ENCODE measurements at regions not wholly inside any gene's neighbourhood (a gene's known extent, or its start where the extent isn't known, plus 50 kb on each side); places are given as distances from the start of the nearest gene placed in this dataset.

GRCh38 chr2:42931146-42931817, 138.9 kb upstream of the HAAO start:
- no peak overlapping the region for H3K4me3 ChIP-seq
- H3K27me3 ChIP-seq, result no peaks in the 10 kb centered on the region
- H3K27ac ChIP-seq, result peak overlapping the region; percentile 70 to 97
- no peaks in the 10 kb centered on the region for H3K36me3 ChIP-seq
- peak in 2 of 3 experiments; percentile 21 to 26 for TF ChIP-seq CTCF (IDR thresholded peaks at IDR 0.05)
- H3K9me3 ChIP-seq, result no peaks in the 10 kb centered on the region
- DNase-seq (ENCODE audit: low spot score in 2 of 2), result no peak
- intact Hi-C loops (cut with DNase I), result no loop called here
- peaks cover 20 to 76% of the 10 kb centered on the region in 2 donors for H3K4me1 ChIP-seq

GRCh38 chr2:42930025-42930581, 137.7 kb upstream of the HAAO start:
- intact Hi-C loops (cut with DNase I), result no loop called here
- Histone ChIP-seq H3K4me1 (peaks cover 30 to 87% of the 10 kb centered on the region in 2 donors), H3K4me3 (no peak overlapping the region), H3K9me3 (no peaks in the 10 kb centered on the region), H3K27ac (peak overlapping the region; percentile 97 to 98), H3K27me3 (no peaks in the 10 kb centered on the region), H3K36me3 (no peaks in the 10 kb centered on the region)
- no peak for TF ChIP-seq CTCF (IDR thresholded peaks at IDR 0.05)
- DNase-seq (ENCODE audit: low spot score in 2 of 2), result no peak

- intact Hi-C loops (cut with DNase I), result loop anchor here (5.0 kb wide), 1 partner anchor 62 kb away; no protein-coding TSS in a partner anchor
- Histone ChIP-seq H3K27me3 (no peaks in the 10 kb centered on the region), H3K9me3 (no peaks in the 10 kb centered on the region), H3K27ac (peak overlapping the region; percentile 97 to 98), H3K36me3 (no peaks in the 10 kb centered on the region), H3K4me3 (no peak overlapping the region), H3K4me1 (peaks cover 33 to 92% of the 10 kb centered on the region in 2 donors)
- DNase-seq (ENCODE audit: low spot score in 2 of 2), result no peak
- TF ChIP-seq CTCF (IDR thresholded peaks at IDR 0.05), result no peak
Observed at GRCh38 chr2:42929546-42930024, 137.2 kb upstream of the HAAO start.

GRCh38 chr2:42928692-42929545, 136.5 kb upstream of the HAAO start:
- peak overlapping the region; percentile 97 to 98 for H3K27ac ChIP-seq
- no peak overlapping the region for H3K4me3 ChIP-seq
- H3K9me3 ChIP-seq, result no peaks in the 10 kb centered on the region
- H3K36me3 ChIP-seq, result no peaks in the 10 kb centered on the region
- intact Hi-C loops (cut with DNase I), result loop anchor here (5.0 kb wide), 1 partner anchor 62 kb away; no protein-coding TSS in a partner anchor
- TF ChIP-seq CTCF (IDR thresholded peaks at IDR 0.05), result peak in 2 of 3 experiments; percentile 8 to 21
- H3K27me3 ChIP-seq, result no peaks in the 10 kb centered on the region
- H3K4me1 ChIP-seq, result peaks cover 38 to 95% of the 10 kb centered on the region in 2 donors
- DNase-seq (ENCODE audit: low spot score in 2 of 2), result no peak

- Histone ChIP-seq H3K4me3 (no peak overlapping the region), H3K9me3 (no peaks in the 10 kb centered on the region), H3K36me3 (no peaks in the 10 kb centered on the region), H3K27ac (peak overlapping the region; percentile 97 to 98), H3K27me3 (no peaks in the 10 kb centered on the region), H3K4me1 (peaks cover 41 to 97% of the 10 kb centered on the region in 2 donors)
- intact Hi-C loops (cut with DNase I), result loop anchor here (5.0 kb wide), 1 partner anchor 61 kb away; no protein-coding TSS in a partner anchor
- no peak for DNase-seq (ENCODE audit: low spot score in 2 of 2)
- no peak for TF ChIP-seq CTCF (IDR thresholded peaks at IDR 0.05)
Observed at GRCh38 chr2:42928161-42928691, 135.8 kb upstream of the HAAO start.

All from ascending aorta (tissue), 2 donors.